Posterior cingulate gyrus (tissue), 11 donors: ENCODE measurements at regions not wholly inside any gene's neighbourhood (a gene's known extent, or its start where the extent isn't known, plus 50 kb on each side); places are given as distances from the start of the nearest gene placed in this dataset.

Source experiments
- DNase-seq, 10 donors: peaks; one replicate each; pipeline versions ENCODE4 v3.0.0 to v3.0.0-alpha.2; 2020 to 2021; ENCODE audit warnings: mixed read lengths in 3 of 10
- intact Hi-C: fragments of 100-400 bp; cut with DNase I; formaldehyde crosslinking; loops from one replicate; pipeline ENCODE4 v1.15.1; 2023

- DNase-seq: no peak
- intact Hi-C loops: no loop called here
Measured at GRCh38 chr9:118782790-118783463, 586.3 kb downstream of the BRINP1 start.

GRCh38 chr9:118784033-118784432 is 585.2 kb downstream of the BRINP1 start:
- no peak for DNase-seq
- intact Hi-C loops: no loop called here

- peak in 1 of 10 donors; percentile 46 for DNase-seq
- intact Hi-C loops: no loop called here
Measured at GRCh38 chr9:118785456-118785855, 583.8 kb downstream of the BRINP1 start.

- intact Hi-C loops: no loop called here
- DNase-seq: no peak
Measured at GRCh38 chr9:118786877-118787276, 582.4 kb downstream of the BRINP1 start.

GRCh38 chr9:118809160-118809625 is 560.0 kb downstream of the BRINP1 start:
- peak in 2 of 10 donors; percentile 69 to 77 for DNase-seq
- intact Hi-C loops: no loop called here

GRCh38 chr9:118829334-118829733 is 539.9 kb downstream of the BRINP1 start:
- no peak for DNase-seq

GRCh38 chr9:118832371-118832770 is 536.9 kb downstream of the BRINP1 start:
- intact Hi-C loops: no loop called here
- no peak for DNase-seq

More at GRCh38 chr9:118829334-118829733, 539.9 kb downstream of the BRINP1 start:
- intact Hi-C loops: no loop called here

- intact Hi-C loops: no loop called here
- no peak for DNase-seq
Measured at GRCh38 chr9:118836891-118837290, 532.3 kb downstream of the BRINP1 start.

- intact Hi-C loops: no loop called here
- no peak for DNase-seq
Measured at GRCh38 chr9:118871531-118871930, 497.7 kb downstream of the BRINP1 start.

- no peak for DNase-seq
Measured at GRCh38 chr9:118882684-118883083, 486.6 kb downstream of the BRINP1 start.

GRCh38 chr9:118883411-118883810 is 485.8 kb downstream of the BRINP1 start:
- intact Hi-C loops: no loop called here
- DNase-seq: no peak

More at GRCh38 chr9:118882684-118883083, 486.6 kb downstream of the BRINP1 start:
- intact Hi-C loops: no loop called here

GRCh38 chr9:118891213-118891612 is 478.0 kb downstream of the BRINP1 start:
- peak in 1 of 10 donors; percentile 20 for DNase-seq
- intact Hi-C loops: no loop called here

- no peak for DNase-seq
- intact Hi-C loops: no loop called here
Measured at GRCh38 chr9:118896324-118897000, 472.8 kb downstream of the BRINP1 start.

- intact Hi-C loops: no loop called here
- DNase-seq: no peak
Measured at GRCh38 chr9:118918180-118918579, 451.1 kb downstream of the BRINP1 start.

GRCh38 chr9:118928722-118929121 is 440.5 kb downstream of the BRINP1 start:
- DNase-seq: no peak
- intact Hi-C loops: no loop called here

GRCh38 chr9:118929287-118929686 is 439.9 kb downstream of the BRINP1 start:
- intact Hi-C loops: no loop called here
- no peak for DNase-seq

GRCh38 chr9:118931941-118932340 is 437.3 kb downstream of the BRINP1 start:
- no peak for DNase-seq
- intact Hi-C loops: no loop called here

- intact Hi-C loops: no loop called here
- no peak for DNase-seq
Measured at GRCh38 chr9:118938581-118938980, 430.7 kb downstream of the BRINP1 start.

GRCh38 chr9:118940473-118940872 is 428.8 kb downstream of the BRINP1 start:
- intact Hi-C loops: no loop called here
- no peak for DNase-seq

GRCh38 chr9:118946669-118947068 is 422.6 kb downstream of the BRINP1 start:
- no peak for DNase-seq
- intact Hi-C loops: no loop called here

- no peak for DNase-seq
- intact Hi-C loops: no loop called here
Measured at GRCh38 chr9:118954857-118955256, 414.4 kb downstream of the BRINP1 start.

- intact Hi-C loops: no loop called here
Measured at GRCh38 chr9:118957585-118957984, 411.6 kb downstream of the BRINP1 start.

More at GRCh38 chr9:118957585-118957984, 411.6 kb downstream of the BRINP1 start:
- no peak for DNase-seq
